Heart left ventricle (tissue), 16 donors: ENCODE measurements at regions not wholly inside any gene's neighbourhood (a gene's known extent, or its start where the extent isn't known, plus 50 kb on each side); places are given as distances from the start of the nearest gene placed in this dataset.

Experiments
- ATAC-seq, 4 donors: fragments of 200-7000 bp; cut with Tn5 transposase; one replicate each; pipeline ENCODE4 v1.9.1; 2020 to 2022; ENCODE audit warnings: moderate library complexity in 4 of 4, mild to moderate bottlenecking in 3 of 4, moderate number of reproducible peaks in 1 of 4
- DNase-seq, 5 donors: peaks; one replicate each; pipeline ENCODE4 v3.0.0-alpha.2; 2020
- H3K27ac ChIP-seq, 12 donors: fragments of 200-600 bp; sonication (generic) in 4 of 12; one replicate each; pipeline versions ENCODE4 v1.5.0 to v1.8.0; 2016 to 2022; ENCODE audit warnings: mild to moderate bottlenecking in 2 of 12
- H3K27me3 ChIP-seq, 9 donors: fragments of 200-600 bp; sonication (generic) in 2 of 9; one replicate each; pipeline versions ENCODE4 v1.5.1 to v1.8.0; 2016 to 2022; ENCODE audit warnings: mild to moderate bottlenecking in 3 of 9
- H3K36me3 ChIP-seq, 9 donors: fragments of 200-600 bp; sonication (generic) in 2 of 9; one replicate each; pipeline versions ENCODE4 v1.5.0 to v1.8.0; 2018 to 2022; ENCODE audit warnings: mild to moderate bottlenecking in 2 of 9
- H3K4me1 ChIP-seq, 12 donors: fragments of 200-600 bp; sonication (generic) in 4 of 12; one replicate each; pipeline versions ENCODE4 v1.5.0 to v1.8.0; 2016 to 2022; ENCODE audit warnings: mild to moderate bottlenecking in 3 of 12
- H3K4me3 ChIP-seq, 12 donors: fragments of 200-600 bp; sonication (generic) in 4 of 12; one replicate each; pipeline versions ENCODE4 v1.5.0 to v1.8.0; 2017 to 2022; ENCODE audit warnings: mild to moderate bottlenecking in 9 of 12, moderate library complexity in 4 of 12
- H3K9me3 ChIP-seq, 12 donors: fragments of 200-600 bp; sonication (generic) in 4 of 12; one replicate each; pipeline versions ENCODE4 v1.5.0 to v1.8.0; 2016 to 2022; ENCODE audit warnings: mild to moderate bottlenecking in 1 of 12
- POLR2A ChIP-seq, 2 donors: fragments of 450-650 bp; IDR thresholded peaks; one replicate each; pipeline ENCODE4 v1.6.1; 2017; ENCODE audit warnings: antibody characterized with exemption in 2 of 2, mild to moderate bottlenecking in 2 of 2, moderate library complexity in 2 of 2
- WGBS, 4 donors: extraction: QIAGEN DNeasy Blood & Tissue Kit in 2 of 4; methylation state at CpG; one replicate each; pipeline versions ENCODE4 v1.1.5 to v1.1.7; 2013 to 2018; 5-methylcytosine and 5-hydroxymethylcytosine counted together
- intact Hi-C, 10 donors: fragments of 100-400 bp; cut with DNase I; formaldehyde crosslinking; loops; one replicate each; pipeline versions ENCODE4 v1.11.1 to v1.14.2; 2022
- TF ChIP-seq, protein P1 (sequence below), 12 donors: fragments of 200-600 bp; sonication (generic) in 4 of 12; IDR thresholded peaks; one replicate each; pipeline versions ENCODE4 v1.5.0 to v1.8.0; 2018 to 2022; ENCODE audit warnings: antibody characterized with exemption in 12 of 12, mild to moderate bottlenecking in 5 of 12
- donor health status: ischemic (EF 13 %, LVEDD 7.1; RV severe dilation, severe dysfunction).
- donor health status: healthy with polysubstance abuse.
- donor health status: DM: no; HTN: yes; CAD: no.
- donor health status: DM: no; HTN: no; CAD: no.
- donor health status: ischemic (EF 25% LVEDD 6.9; RV normal size, moderate dysfunction).
- donor health status: ischemic (EF 25% LVEDD 5.7; RV mildly dilated, moderate dysfunction).
- donor health status: healthy.
- donor health status: DM: yes; HTN: yes; CAD: no.
- donor health status: ischemic (EF 35%, LVEDD 5.7; RV mildly dilated, moderate dysfunction).
- donor health status: nonischemic (EF 11% LVEDD 7.7; RV severe dilation, severe dysfunction).
- donor health status: DM: yes; HTN: yes; CAD: no.
- donor health status: PGD.
- donor health status: ischemic (EF 29% LVEDD 5.4; RV normal size, mild dysfunction).
- donor health status: nonischemic (EF 23%, LVEDD 6.1; RV moderate dilation, normal function).

DNA sequence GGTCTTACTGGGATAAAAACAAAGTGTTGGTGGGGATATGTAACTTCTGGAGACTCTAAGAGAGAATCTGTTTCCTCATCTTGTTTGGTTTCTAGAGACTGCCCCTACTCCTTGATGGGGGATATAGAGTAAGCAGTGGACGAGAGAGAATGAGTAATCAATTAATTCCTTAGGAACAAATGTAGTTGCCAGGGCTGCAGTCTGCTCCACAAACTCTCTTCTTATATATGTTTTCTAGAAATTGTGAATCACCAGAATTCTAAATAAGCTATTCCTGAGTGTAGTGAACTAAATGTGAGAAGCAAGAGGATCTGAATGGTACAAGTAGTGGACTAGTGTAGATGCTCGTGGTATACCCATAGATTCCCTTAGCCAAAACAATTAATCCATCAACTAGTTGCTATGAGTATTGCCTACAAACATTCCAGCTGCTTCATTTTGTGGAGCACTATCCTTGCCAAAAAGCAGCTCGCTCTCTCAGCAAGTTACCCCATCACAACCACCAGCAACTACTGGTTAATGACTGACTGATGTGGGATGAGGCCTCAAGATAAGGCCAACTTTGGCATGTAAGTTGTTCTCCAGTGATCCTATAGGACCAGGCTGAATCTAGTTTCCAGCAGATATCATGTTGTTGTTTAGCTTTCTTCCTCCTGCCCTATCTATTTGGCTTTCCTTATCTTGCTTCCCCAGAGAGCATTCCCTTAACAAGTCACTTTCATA, 273.0 kb downstream of the SLC7A11 start:
- no peaks in the 10 kb centered on the region for H3K4me1 ChIP-seq
- DNase-seq (no peak), ATAC-seq (no peak)
- H3K9me3 ChIP-seq, result no peaks in the 10 kb centered on the region
- 49 to 61% (median 60%) methylated on average over 3 of the region's 3 CpGs for WGBS, 4 donors
- no peaks in the 10 kb centered on the region for H3K27me3 ChIP-seq
- intact Hi-C loops, result no loop called here
- TF ChIP-seq, protein P1, sequence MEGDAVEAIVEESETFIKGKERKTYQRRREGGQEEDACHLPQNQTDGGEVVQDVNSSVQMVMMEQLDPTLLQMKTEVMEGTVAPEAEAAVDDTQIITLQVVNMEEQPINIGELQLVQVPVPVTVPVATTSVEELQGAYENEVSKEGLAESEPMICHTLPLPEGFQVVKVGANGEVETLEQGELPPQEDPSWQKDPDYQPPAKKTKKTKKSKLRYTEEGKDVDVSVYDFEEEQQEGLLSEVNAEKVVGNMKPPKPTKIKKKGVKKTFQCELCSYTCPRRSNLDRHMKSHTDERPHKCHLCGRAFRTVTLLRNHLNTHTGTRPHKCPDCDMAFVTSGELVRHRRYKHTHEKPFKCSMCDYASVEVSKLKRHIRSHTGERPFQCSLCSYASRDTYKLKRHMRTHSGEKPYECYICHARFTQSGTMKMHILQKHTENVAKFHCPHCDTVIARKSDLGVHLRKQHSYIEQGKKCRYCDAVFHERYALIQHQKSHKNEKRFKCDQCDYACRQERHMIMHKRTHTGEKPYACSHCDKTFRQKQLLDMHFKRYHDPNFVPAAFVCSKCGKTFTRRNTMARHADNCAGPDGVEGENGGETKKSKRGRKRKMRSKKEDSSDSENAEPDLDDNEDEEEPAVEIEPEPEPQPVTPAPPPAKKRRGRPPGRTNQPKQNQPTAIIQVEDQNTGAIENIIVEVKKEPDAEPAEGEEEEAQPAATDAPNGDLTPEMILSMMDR (IDR thresholded peaks at IDR 0.05), result no peak
- no peak for TF ChIP-seq POLR2A (IDR thresholded peaks at IDR 0.05)
- H3K27ac ChIP-seq, result no peak overlapping the region
- H3K36me3 ChIP-seq, result no peaks in the 10 kb centered on the region
- no peak overlapping the region for H3K4me3 ChIP-seq

DNA sequence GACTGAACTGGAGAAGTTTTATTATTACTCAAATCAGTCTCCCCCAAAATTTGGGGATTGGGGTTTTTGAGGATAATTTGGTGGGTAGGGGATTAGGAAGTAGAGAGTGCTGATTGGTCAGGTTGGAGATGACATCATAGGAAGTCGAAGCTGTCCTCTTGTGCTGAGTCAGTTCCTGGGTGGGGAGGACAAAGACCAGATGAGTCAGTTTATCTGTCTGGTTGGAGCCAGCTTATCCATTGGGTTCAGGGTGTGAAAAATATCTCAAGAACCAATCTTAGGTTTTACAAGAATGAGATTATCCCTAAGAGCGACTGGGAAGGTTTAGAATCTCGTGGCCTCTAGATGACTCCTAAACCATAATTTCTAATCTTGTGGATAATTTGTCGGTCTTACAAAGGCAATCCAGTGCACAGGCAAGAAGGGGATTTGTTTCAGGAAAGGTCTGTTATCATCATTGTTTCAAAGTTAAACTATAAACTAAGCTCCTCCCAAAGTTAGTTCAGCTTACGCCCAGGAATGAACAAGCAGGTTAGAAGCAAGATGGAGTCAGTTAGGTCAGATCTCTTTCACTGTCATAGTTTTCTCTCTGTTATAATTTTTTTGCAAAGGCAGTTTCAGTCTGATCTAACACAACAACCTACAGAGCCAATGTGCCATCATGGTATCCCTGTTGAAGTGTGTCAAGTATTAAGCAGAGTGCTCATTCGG, 274.5 kb downstream of the SLC7A11 start:
- Histone ChIP-seq H3K4me1 (no peaks in the 10 kb centered on the region), H3K36me3 (no peaks in the 10 kb centered on the region), H3K27ac (no peak overlapping the region), H3K4me3 (no peak overlapping the region), H3K9me3 (no peaks in the 10 kb centered on the region), H3K27me3 (no peaks in the 10 kb centered on the region)
- no peak for TF ChIP-seq POLR2A (IDR thresholded peaks at IDR 0.05)
- TF ChIP-seq, protein P1 (IDR thresholded peaks at IDR 0.05), result no peak
- intact Hi-C loops, result no loop called here
- DNase-seq, result no peak
- ATAC-seq, result no peak
- WGBS, 4 donors, result 80 to 88% (median 84%) methylated on average over 6 of the region's 6 CpGs

DNA sequence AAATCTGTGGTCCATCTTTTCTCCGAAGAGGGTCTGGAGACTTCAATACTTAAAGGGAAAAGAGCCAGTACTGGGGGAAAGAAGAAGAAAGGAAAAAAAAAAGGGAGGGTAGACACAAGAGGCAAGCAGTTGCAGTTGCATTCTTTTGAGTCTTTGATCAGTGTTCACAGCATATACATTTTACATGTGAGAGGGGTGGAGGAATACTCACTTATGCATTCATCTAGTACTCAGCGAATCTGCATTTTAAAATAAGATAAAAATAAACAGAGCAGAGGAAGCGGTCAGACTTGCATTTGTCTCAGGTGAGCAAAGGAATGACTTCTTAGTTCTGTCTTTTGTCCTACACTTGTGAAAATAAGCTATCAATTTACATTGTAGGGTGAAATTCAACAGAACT, 275.6 kb downstream of the SLC7A11 start:
- intact Hi-C loops, result no loop called here
- H3K4me1 ChIP-seq, result no peaks in the 10 kb centered on the region
- 79 to 86% (median 83%) methylated on average over 3 of the region's 3 CpGs for WGBS, 4 donors
- H3K36me3 ChIP-seq, result no peaks in the 10 kb centered on the region
- DNase-seq, result no peak
- no peaks in the 10 kb centered on the region for H3K27me3 ChIP-seq
- no peak for ATAC-seq
- no peak overlapping the region for H3K4me3 ChIP-seq
- H3K27ac ChIP-seq, result no peak overlapping the region
- no peak for TF ChIP-seq POLR2A (IDR thresholded peaks at IDR 0.05)
- TF ChIP-seq, protein P1 (IDR thresholded peaks at IDR 0.05), result no peak
- H3K9me3 ChIP-seq, result no peaks in the 10 kb centered on the region

DNA sequence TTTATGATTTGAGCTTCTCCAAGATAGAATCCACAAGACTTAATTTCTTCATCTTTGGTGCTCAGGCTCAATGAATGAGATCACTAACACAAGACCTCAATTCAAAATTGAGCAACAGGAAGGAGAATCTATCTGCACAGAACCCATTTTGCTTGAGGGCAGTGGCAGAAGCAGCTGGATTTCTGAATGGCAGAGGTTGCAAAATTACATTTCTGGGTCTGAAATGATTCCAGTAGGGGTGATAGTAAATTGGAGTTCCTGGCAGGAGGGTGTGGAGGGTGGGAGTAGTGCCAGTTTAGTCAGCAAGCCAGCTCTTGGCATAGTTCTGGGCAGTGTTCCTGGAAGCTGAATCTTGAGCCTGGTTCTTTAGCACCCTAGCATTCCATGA, 281.1 kb downstream of the SLC7A11 start:
- no peaks in the 10 kb centered on the region for H3K4me1 ChIP-seq
- no peak for DNase-seq
- H3K9me3 ChIP-seq, result no peaks in the 10 kb centered on the region
- no peaks in the 10 kb centered on the region for H3K27me3 ChIP-seq
- intact Hi-C loops, result no loop called here
- H3K4me3 ChIP-seq, result no peak overlapping the region
- no peak for TF ChIP-seq POLR2A (IDR thresholded peaks at IDR 0.05)
- TF ChIP-seq, protein P1 (IDR thresholded peaks at IDR 0.05), result no peak
- no peak for ATAC-seq
- H3K27ac ChIP-seq, result no peak overlapping the region
- no peaks in the 10 kb centered on the region for H3K36me3 ChIP-seq
